HepG2 (cell line): ENCODE measurements at regions not wholly inside any gene's neighbourhood (a gene's known extent, or its start where the extent isn't known, plus 50 kb on each side); places are given as distances from the start of the nearest gene placed in this dataset.

ENCODE experiments used
- ATAC-seq: fragments of 200-7000 bp; cut with Tn5 transposase; 3 replicates; pipeline ENCODE4 v1.9.1; 2020; ENCODE audit warnings: mild to moderate bottlenecking, moderate library complexity
- BruUV-seq: library from RNA; stranded (reverse); fragments of 400-500 nt; replicated peaks from 2 replicates; lab custom pipeline; 2021; lab: Mats Ljungman, UMichigan
- CTCF ChIA-PET: fragments of 300-600 bp; formaldehyde crosslinking; extraction: SDS; loops from one replicate; lab custom pipeline; 2021; ENCODE audit warnings: low total read pairs, inconsistent platforms, low intra/inter-chr PET ratio; lab: Yijun Ruan, JAX
- POLR2A ChIA-PET: fragments of 350-600 bp; sonication (Branson Sonifier 250); formaldehyde crosslinking; loops from one replicate; lab custom pipeline; 2020; ENCODE audit warnings: antibody characterized with exemption, inconsistent platforms; lab: Yijun Ruan, JAX
- DNase-seq: peaks from one replicate; pipeline ENCODE4 v3.0.0-alpha.2; 2015; ENCODE audit warnings: low spot score
- FAIRE-seq: peaks from 3 replicates; lab custom pipeline; 2011; peaks lifted over from hg19 to GRCh38; lab: Jason Lieb, UNC
- H2AFZ ChIP-seq: one replicate; pipeline ENCODE4 v1.6.1; 2011; ENCODE audit warnings: low read length, inconsistent platforms
- H3K27ac ChIP-seq: fragments of 300-600 bp; 3 replicates; pipeline ENCODE4 v1.8.0; 2011; ENCODE audit warnings: mixed run types, mild to moderate bottlenecking, mixed read lengths, low read length, inconsistent platforms; ENCODE audit not compliant: insufficient read depth; ENCODE audit errors: extremely low read length
- H3K27me3 ChIP-seq, 2 experiments: fragments of 200-600 bp in 1 of 2; 2 replicates in 1 of 2; 3 replicates in 1 of 2; pipeline versions ENCODE4 v1.6.0 to v1.8.0; 2011; ENCODE audit warnings: low read length in 2 of 2, mild to moderate bottlenecking in 2 of 2, moderate library complexity in 2 of 2, inconsistent platforms in 1 of 2; ENCODE audit not compliant: insufficient read depth in 2 of 2, control insufficient read depth in 1 of 2
- H3K36me3 ChIP-seq, 2 experiments: fragments of 200-600 bp in 1 of 2; replicated peaks in 1 of 2; 2 replicates in 1 of 2; 3 replicates in 1 of 2; pipeline versions ENCODE4 v1.5.1 to v1.8.0; 2011; ENCODE audit warnings: low read length in 2 of 2, inconsistent platforms in 1 of 2; ENCODE audit not compliant: insufficient read depth in 2 of 2, control insufficient read depth in 1 of 2
- H3K4me1 ChIP-seq: 2 replicates; pipeline ENCODE4 v1.5.1; 2012; ENCODE audit warnings: low read length, inconsistent platforms; ENCODE audit not compliant: insufficient read depth
- H3K4me2 ChIP-seq: 2 replicates; pipeline ENCODE4 v1.6.0; 2011; ENCODE audit warnings: low read depth, low read length, inconsistent platforms
- H3K4me3 ChIP-seq, 3 experiments: fragments of 200-600 bp in 1 of 3; sonication (generic), shearing (Covaris generic) in 1 of 3; replicated peaks in 1 of 3; 2 replicates each; pipeline ENCODE4 v1.5.1; 2011 to 2016; ENCODE audit warnings: low read length in 3 of 3, inconsistent platforms in 2 of 3, low read depth in 2 of 3, mild to moderate bottlenecking in 2 of 3, control low read depth in 1 of 3, mixed read lengths in 1 of 3; ENCODE audit not compliant: insufficient read depth in 1 of 3
- H3K79me2 ChIP-seq: one replicate; pipeline ENCODE4 v1.6.1; 2011; ENCODE audit warnings: low read length, inconsistent platforms; ENCODE audit not compliant: insufficient read depth
- H3K9ac ChIP-seq: 2 replicates; pipeline ENCODE4 v1.6.0; 2011; ENCODE audit warnings: mild to moderate bottlenecking, low read depth, low read length, inconsistent platforms; ENCODE audit not compliant: insufficient read depth
- H3K9me3 ChIP-seq: 2 replicates; pipeline ENCODE4 v1.5.1; 2012; ENCODE audit warnings: mild to moderate bottlenecking, low read length
- H4K20me1 ChIP-seq: 2 replicates; pipeline ENCODE4 v1.6.0; 2011; ENCODE audit warnings: inconsistent platforms, mild to moderate bottlenecking, low read length, moderate library complexity; ENCODE audit not compliant: insufficient read depth
- ZFY ChIP-seq: sonication (generic); formaldehyde crosslinking; IDR thresholded peaks from 2 replicates; pipeline ENCODE4 v1.4.0; 2020; ENCODE audit warnings: missing genetic modification reagents
- ZNF501 ChIP-seq: sonication (generic); formaldehyde crosslinking; IDR thresholded peaks from 2 replicates; pipeline ENCODE4 v1.5.1; 2020; ENCODE audit warnings: mild to moderate bottlenecking, moderate library complexity, missing genetic modification reagents
- ZNF792 ChIP-seq: IDR thresholded peaks from 2 replicates; pipeline ENCODE4 v1.6.1; 2016
- in situ Hi-C: cut with HindIII; loops from 2 replicates; pipeline ENCODE4 v1.10.0; 2017; ENCODE audit warnings: low pct_unique_long_range_greater_than_20kb; ENCODE audit not compliant: extremely low pct_ligation_motif_present
- intact Hi-C: fragments of 100-400 bp; cut with micrococcal nuclease; formaldehyde crosslinking; loops from one replicate; pipeline ENCODE4 v1.10.0; 2022; ENCODE audit not compliant: unreplicated experiment
- TF ChIP-seq, protein P1 (sequence below): sonication (generic); formaldehyde crosslinking; IDR thresholded peaks from 2 replicates; pipeline ENCODE4 v1.4.0; 2020; ENCODE audit warnings: missing genetic modification reagents, mild to moderate bottlenecking, borderline replicate concordance

DNA sequence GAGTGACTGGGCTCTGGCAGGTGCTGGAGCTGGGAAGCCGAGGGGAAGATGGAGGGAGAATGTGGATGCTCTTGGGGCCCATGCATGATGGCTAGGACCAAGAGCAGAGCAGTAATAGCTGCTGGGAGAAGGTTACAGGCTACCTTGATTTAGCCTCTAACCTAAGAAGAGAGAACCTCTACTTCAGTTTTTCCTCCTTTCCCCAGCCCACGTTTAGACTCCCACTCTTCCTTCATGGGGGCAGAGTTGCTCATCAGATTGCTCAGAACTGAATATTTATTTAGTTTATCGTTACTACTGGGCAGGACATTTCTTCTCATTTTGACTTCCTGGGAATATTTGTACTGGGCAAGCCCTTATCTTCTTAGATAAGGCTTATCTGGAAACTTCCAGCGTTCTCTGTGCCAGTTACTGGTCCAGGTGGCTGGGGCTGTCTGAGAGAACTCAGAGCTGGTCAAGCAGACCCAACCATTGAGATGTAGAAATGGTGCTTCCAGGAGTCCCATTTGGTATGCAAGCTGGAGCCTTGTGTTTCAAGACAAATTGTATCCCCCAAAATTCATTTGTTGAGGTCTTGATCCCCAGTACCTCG, 442.9 kb upstream of the BOD1L1 start (continued):
- TF ChIP-seq ZFY, result no peak
- TF ChIP-seq, all 625 proteins: peak for 0

DNA sequence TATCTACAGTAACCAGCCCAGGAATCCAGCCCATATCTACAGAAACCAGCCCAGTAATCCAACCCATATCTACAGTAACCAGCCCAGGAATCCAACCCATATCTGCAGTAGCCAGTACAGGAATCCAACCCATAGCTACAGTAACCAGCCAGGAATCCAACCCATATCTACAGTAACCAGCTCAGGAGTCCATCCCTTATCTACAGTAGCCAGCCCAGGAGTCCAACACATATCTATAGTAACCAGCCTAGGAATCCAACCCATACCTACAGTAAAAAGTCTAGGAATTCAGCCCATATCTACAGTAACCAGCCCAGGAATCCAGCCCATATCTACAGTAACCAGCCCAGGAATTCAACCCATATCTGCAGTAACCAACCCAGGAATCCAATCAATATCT, 445.0 kb upstream of the BOD1L1 start:
- no peak for FAIRE-seq
- no TSS peak for BruUV-seq
- intact Hi-C loops (no loop called here), in situ Hi-C loops (no loop called here)
- POLR2A ChIA-PET, result no interaction called here
- no peak for DNase-seq
- H4K20me1 ChIP-seq, result no peaks in the 10 kb centered on the region
- no peak overlapping the region for H3K9ac ChIP-seq
- no peaks in the 10 kb centered on the region for H3K36me3 ChIP-seq
- H3K4me3 ChIP-seq, result no peak overlapping the region
- CTCF ChIA-PET, result no interaction called here
- no peaks in the 10 kb centered on the region; a peak in 1 of 5 replicates for H3K27me3 ChIP-seq
- H3K4me1 ChIP-seq, result no peaks in the 10 kb centered on the region
- no peak overlapping the region for H3K4me2 ChIP-seq
- H2AFZ ChIP-seq, result no peak overlapping the region
- H3K27ac ChIP-seq, result no peak overlapping the region
- H3K9me3 ChIP-seq, result peaks cover 97% of the 10 kb centered on the region
- ATAC-seq, result no peak
- no peaks in the 10 kb centered on the region for H3K79me2 ChIP-seq
- TF ChIP-seq ZNF501 (CRISPR knock-in tag), result no peak
- TF ChIP-seq ZNF792 (CRISPR knock-in tag), result peak; percentile 80; the same call in 1 of the 2 replicates
- TF ChIP-seq, protein P1, sequence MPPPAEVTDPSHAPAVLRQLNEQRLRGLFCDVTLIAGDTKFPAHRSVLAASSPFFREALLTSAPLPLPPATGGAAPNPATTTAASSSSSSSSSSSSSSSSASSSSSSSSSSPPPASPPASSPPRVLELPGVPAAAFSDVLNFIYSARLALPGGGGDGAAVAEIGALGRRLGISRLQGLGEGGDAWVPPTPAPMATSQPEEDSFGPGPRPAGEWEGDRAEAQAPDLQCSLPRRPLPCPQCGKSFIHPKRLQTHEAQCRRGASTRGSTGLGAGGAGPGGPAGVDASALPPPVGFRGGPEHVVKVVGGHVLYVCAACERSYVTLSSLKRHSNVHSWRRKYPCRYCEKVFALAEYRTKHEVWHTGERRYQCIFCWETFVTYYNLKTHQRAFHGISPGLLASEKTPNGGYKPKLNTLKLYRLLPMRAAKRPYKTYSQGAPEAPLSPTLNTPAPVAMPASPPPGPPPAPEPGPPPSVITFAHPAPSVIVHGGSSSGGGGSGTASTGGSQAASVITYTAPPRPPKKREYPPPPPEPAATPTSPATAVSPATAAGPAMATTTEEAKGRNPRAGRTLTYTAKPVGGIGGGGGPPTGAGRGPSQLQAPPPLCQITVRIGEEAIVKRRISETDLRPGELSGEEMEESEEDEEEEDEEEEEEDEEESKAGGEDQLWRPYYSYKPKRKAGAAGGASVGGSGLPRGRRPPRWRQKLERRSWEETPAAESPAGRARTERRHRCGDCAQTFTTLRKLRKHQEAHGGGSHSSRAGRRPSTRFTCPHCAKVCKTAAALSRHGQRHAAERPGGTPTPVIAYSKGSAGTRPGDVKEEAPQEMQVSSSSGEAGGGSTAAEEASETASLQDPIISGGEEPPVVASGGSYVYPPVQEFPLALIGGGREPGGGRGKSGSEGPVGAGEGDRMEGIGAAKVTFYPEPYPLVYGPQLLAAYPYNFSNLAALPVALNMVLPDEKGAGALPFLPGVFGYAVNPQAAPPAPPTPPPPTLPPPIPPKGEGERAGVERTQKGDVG, result no peak
